Uterus (tissue), 3 donors: ENCODE measurements at regions not wholly inside any gene's neighbourhood (a gene's known extent, or its start where the extent isn't known, plus 50 kb on each side); places are given as distances from the start of the nearest gene placed in this dataset.

Experiments used
- DNase-seq, 2 donors: peaks; one replicate each; pipeline ENCODE4 v3.0.0-alpha.2; 2019 to 2020
- H3K27ac ChIP-seq, 2 donors: fragments of 200-600 bp; sonication (generic); 1 replicate in 1 of 2; 2 replicates in 1 of 2; pipeline ENCODE4 v1.5.1; 2016 to 2018
- H3K27me3 ChIP-seq, 2 donors: fragments of 200-600 bp; sonication (generic); one replicate each; pipeline ENCODE4 v1.5.1; 2018 to 2019; ENCODE audit warnings: control low read depth in 1 of 2
- H3K36me3 ChIP-seq, 2 donors: fragments of 200-600 bp; sonication (generic); one replicate each; pipeline ENCODE4 v1.5.1; 2019; ENCODE audit warnings: control low read depth in 1 of 2
- H3K4me1 ChIP-seq, 2 donors: fragments of 200-600 bp; sonication (generic); one replicate each; pipeline ENCODE4 v1.5.1; 2018 to 2019; ENCODE audit warnings: control low read depth in 1 of 2
- H3K4me3 ChIP-seq, 2 donors: fragments of 200-600 bp; sonication (generic); 1 replicate in 1 of 2; 2 replicates in 1 of 2; pipeline ENCODE4 v1.5.1; 2018 to 2019; ENCODE audit warnings: mild to moderate bottlenecking in 1 of 2
- H3K9me3 ChIP-seq, 2 donors: fragments of 200-600 bp; sonication (generic); one replicate each; pipeline ENCODE4 v1.5.1; 2019; ENCODE audit warnings: control low read depth in 1 of 2
- CTCF ChIP-seq, 4 experiments: fragments of 200-600 bp in 2 of 4; fragments of 450-650 bp in 2 of 4; sonication (generic) in 2 of 4; IDR thresholded peaks; one replicate each; pipeline ENCODE4 v1.5.1; 2016 to 2019; ENCODE audit warnings: antibody characterized with exemption in 4 of 4, mild to moderate bottlenecking in 2 of 4, moderate library complexity in 1 of 4
- POLR2A ChIP-seq, 2 donors: fragments of 450-650 bp; IDR thresholded peaks; one replicate each; pipeline ENCODE4 v1.6.1; 2016; ENCODE audit warnings: antibody characterized with exemption in 2 of 2, mild to moderate bottlenecking in 1 of 2, moderate library complexity in 1 of 2
- intact Hi-C: fragments of 100-400 bp; cut with DNase I; formaldehyde crosslinking; loops from one replicate; pipeline ENCODE4 v1.15.1; 2023; ENCODE audit warnings: low total_unique reads
- donor health status: DM: yes; HTN: yes; CAD: no.

GRCh38 chr7:50863053-50863452, 80.4 kb upstream of the GRB10 start:
- Histone ChIP-seq H3K4me1 (no peaks in the 10 kb centered on the region), H3K4me3 (no peak overlapping the region), H3K36me3 (no peaks in the 10 kb centered on the region), H3K27ac (no peak overlapping the region), H3K27me3 (no peaks in the 10 kb centered on the region), H3K9me3 (no peaks in the 10 kb centered on the region)
- intact Hi-C loops, result no loop called here
- TF ChIP-seq POLR2A (IDR thresholded peaks at IDR 0.05), result no peak
- TF ChIP-seq CTCF (IDR thresholded peaks at IDR 0.05), result no peak
- DNase-seq, result no peak

- intact Hi-C loops, result no loop called here
- TF ChIP-seq CTCF (IDR thresholded peaks at IDR 0.05) (no peak), POLR2A (IDR thresholded peaks at IDR 0.05) (no peak)
- no peak for DNase-seq
Observed at GRCh38 chr7:50862302-50862701, 79.6 kb upstream of the GRB10 start.

GRCh38 chr7:50860598-50860997, 77.9 kb upstream of the GRB10 start:
- Histone ChIP-seq H3K27ac (no peak overlapping the region), H3K27me3 (no peaks in the 10 kb centered on the region), H3K9me3 (no peaks in the 10 kb centered on the region), H3K4me1 (no peaks in the 10 kb centered on the region), H3K36me3 (no peaks in the 10 kb centered on the region), H3K4me3 (no peak overlapping the region)
- DNase-seq, result no peak
- TF ChIP-seq CTCF (IDR thresholded peaks at IDR 0.05) (no peak), POLR2A (IDR thresholded peaks at IDR 0.05) (no peak)
- intact Hi-C loops, result no loop called here

More at GRCh38 chr7:50862302-50862701, 79.6 kb upstream of the GRB10 start:
- Histone ChIP-seq H3K27me3 (no peaks in the 10 kb centered on the region), H3K4me3 (no peak overlapping the region), H3K9me3 (no peaks in the 10 kb centered on the region), H3K27ac (no peak overlapping the region), H3K36me3 (no peaks in the 10 kb centered on the region), H3K4me1 (no peaks in the 10 kb centered on the region)

GRCh38 chr7:50860174-50860573, 77.5 kb upstream of the GRB10 start:
- Histone ChIP-seq H3K9me3 (no peaks in the 10 kb centered on the region), H3K4me3 (no peak overlapping the region), H3K27me3 (no peaks in the 10 kb centered on the region), H3K27ac (no peak overlapping the region), H3K36me3 (no peaks in the 10 kb centered on the region), H3K4me1 (no peaks in the 10 kb centered on the region)
- intact Hi-C loops, result no loop called here
- DNase-seq, result no peak
- TF ChIP-seq POLR2A (IDR thresholded peaks at IDR 0.05) (no peak), CTCF (IDR thresholded peaks at IDR 0.05) (no peak)

GRCh38 chr7:50858528-50859245, 76.0 kb upstream of the GRB10 start:
- Histone ChIP-seq H3K4me3 (no peak overlapping the region), H3K27ac (no peak overlapping the region), H3K4me1 (no peaks in the 10 kb centered on the region), H3K36me3 (no peaks in the 10 kb centered on the region), H3K27me3 (no peaks in the 10 kb centered on the region), H3K9me3 (no peaks in the 10 kb centered on the region)
- no peak for DNase-seq
- intact Hi-C loops, result no loop called here
- TF ChIP-seq CTCF (IDR thresholded peaks at IDR 0.05), result no peak
- no peak for TF ChIP-seq POLR2A (IDR thresholded peaks at IDR 0.05)
